ENCODE measurements at regions not wholly inside any gene's neighbourhood (a gene's known extent, or its start where the extent isn't known, plus 50 kb on each side); places are given as distances from the start of the nearest gene placed in this dataset.

GRCh38 chr20:12358006-12358654, 440.4 kb downstream of the BTBD3 start:
- H3K4me3 ChIP-seq: no peak overlapping the region
- in situ Hi-C loops (cut with MboI): no loop called here
- intact Hi-C loops (cut with micrococcal nuclease): no loop called here
- no peaks in the 10 kb centered on the region for H3K36me3 ChIP-seq (ENCODE audit: control insufficient read depth, insufficient read depth, low read length)
- no peaks in the 10 kb centered on the region for H3K79me2 ChIP-seq (ENCODE audit: control insufficient read depth, insufficient read depth, low read length)
- no peaks in the 10 kb centered on the region for H3K27me3 ChIP-seq (ENCODE audit: control insufficient read depth in 2 of 2, insufficient read depth in 2 of 2, low read length in 2 of 2)
- WGBS (ENCODE audit: insufficient coverage, low coverage, missing lambda C conversion rate): 0% methylated on average over 4 of the region's 4 CpGs
- H3K27ac ChIP-seq (ENCODE audit: extremely low read depth, low read depth, low read length): no peak overlapping the region
- DNase-seq (ENCODE audit: extremely low read depth in 1 of 4, low spot score in 3 of 4) (no peak), FAIRE-seq (no peak), ATAC-seq (no peak)
- no peak overlapping the region for H3K4me2 ChIP-seq (ENCODE audit: insufficient read depth, low read length)
- CTCF ChIA-PET (ENCODE audit: low intra/inter-chr PET ratio): no interaction called here
- POLR2A ChIA-PET: no interaction called here
- H3K9ac ChIP-seq (ENCODE audit: insufficient read depth in 1 of 2, low read depth in 2 of 2, low read length in 2 of 2): no peak overlapping the region
- no peaks in the 10 kb centered on the region for H4K20me1 ChIP-seq (replicated peaks; ENCODE audit: control insufficient read depth, insufficient read depth, low read length)
- H3K9me3 ChIP-seq (replicated peaks; ENCODE audit: control insufficient read depth, insufficient read depth, low read depth, low read length): no peaks in the 10 kb centered on the region
- no TSS peak for BruUV-seq (replicated peaks)
- no peaks in the 10 kb centered on the region for H3K9me1 ChIP-seq (ENCODE audit: control insufficient read depth, insufficient read depth, low read length)
- no peaks in the 10 kb centered on the region for H3K4me1 ChIP-seq (replicated peaks in 1 of 2; ENCODE audit: control insufficient read depth in 2 of 2, insufficient read depth in 2 of 2, low read length in 2 of 2)
- no peak overlapping the region for H2AFZ ChIP-seq (ENCODE audit: low read depth, low read length)
- no peak for TF ChIP-seq ZNF57 (CRISPR knock-in tag; IDR thresholded peaks at IDR 0.05)
- no peak for TF ChIP-seq CEBPZ (IDR thresholded peaks at IDR 0.05; ENCODE audit: borderline replicate concordance, low read depth, low read length)
- TF ChIP-seq ZNF224 (CRISPR knock-in tag; IDR thresholded peaks at IDR 0.05): no peak
- TF ChIP-seq KLF13 (tag; IDR thresholded peaks at IDR 0.05; ENCODE audit: borderline replicate concordance, low read depth): no peak
- TF ChIP-seq, protein P1, sequence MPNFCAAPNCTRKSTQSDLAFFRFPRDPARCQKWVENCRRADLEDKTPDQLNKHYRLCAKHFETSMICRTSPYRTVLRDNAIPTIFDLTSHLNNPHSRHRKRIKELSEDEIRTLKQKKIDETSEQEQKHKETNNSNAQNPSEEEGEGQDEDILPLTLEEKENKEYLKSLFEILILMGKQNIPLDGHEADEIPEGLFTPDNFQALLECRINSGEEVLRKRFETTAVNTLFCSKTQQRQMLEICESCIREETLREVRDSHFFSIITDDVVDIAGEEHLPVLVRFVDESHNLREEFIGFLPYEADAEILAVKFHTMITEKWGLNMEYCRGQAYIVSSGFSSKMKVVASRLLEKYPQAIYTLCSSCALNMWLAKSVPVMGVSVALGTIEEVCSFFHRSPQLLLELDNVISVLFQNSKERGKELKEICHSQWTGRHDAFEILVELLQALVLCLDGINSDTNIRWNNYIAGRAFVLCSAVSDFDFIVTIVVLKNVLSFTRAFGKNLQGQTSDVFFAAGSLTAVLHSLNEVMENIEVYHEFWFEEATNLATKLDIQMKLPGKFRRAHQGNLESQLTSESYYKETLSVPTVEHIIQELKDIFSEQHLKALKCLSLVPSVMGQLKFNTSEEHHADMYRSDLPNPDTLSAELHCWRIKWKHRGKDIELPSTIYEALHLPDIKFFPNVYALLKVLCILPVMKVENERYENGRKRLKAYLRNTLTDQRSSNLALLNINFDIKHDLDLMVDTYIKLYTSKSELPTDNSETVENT (CRISPR knock-in tag; IDR thresholded peaks at IDR 0.05): no peak
- TF ChIP-seq PREB (CRISPR knock-in tag; IDR thresholded peaks at IDR 0.05): no peak
- TF ChIP-seq MBD1 (CRISPR knock-in tag; IDR thresholded peaks at IDR 0.05): no peak
- TF ChIP-seq ADNP (tag; IDR thresholded peaks at IDR 0.05): no peak
- TF ChIP-seq TEAD1 (CRISPR knock-in tag; IDR thresholded peaks at IDR 0.05): no peak
